HG02763 (cell line): ENCODE measurements at regions not wholly inside any gene's neighbourhood (a gene's known extent, or its start where the extent isn't known, plus 50 kb on each side); places are given as distances from the start of the nearest gene placed in this dataset.
"Not testable (repeated sequence)": the region's sequence is repeated elsewhere in the genome, so short reads cannot be mapped to it uniquely, and the experiment has no call there.

Source experiments
- ATAC-seq: cut with Tn5 transposase; IDR thresholded peaks from one replicate; pipeline ENCODE4 v1.9.1; 2021; ENCODE audit warnings: mild to moderate bottlenecking, moderate library complexity; ENCODE audit not compliant: unreplicated experiment

GRCh38 chr9:103237571-103238109 lies 242.5 kb downstream of the CYLC2 start:
- not testable (repeated sequence) for ATAC-seq

DNA sequence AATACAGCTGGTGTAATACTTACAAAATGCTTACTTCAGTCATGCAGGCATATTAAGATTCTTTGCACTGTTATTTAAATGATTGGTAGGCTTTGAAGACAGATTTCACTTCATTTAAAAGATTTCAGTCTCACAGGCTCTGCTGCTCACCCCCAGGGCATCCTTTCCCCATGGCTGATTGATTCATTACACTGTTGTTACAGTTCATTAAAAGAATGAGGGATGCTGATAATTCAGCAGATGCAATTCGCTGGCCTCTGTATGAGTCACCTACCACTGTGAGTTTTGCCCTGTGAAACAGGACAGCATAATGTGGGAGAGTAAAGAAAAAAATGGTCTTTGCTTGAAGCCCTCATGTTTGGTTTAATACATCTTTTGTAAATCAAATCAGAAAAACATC lies 246.9 kb downstream of the CYLC2 start:
- ATAC-seq = no peak

GRCh38 chr9:103242486-103242885 lies 247.4 kb downstream of the CYLC2 start:
- no peak for ATAC-seq

- no peak for ATAC-seq
Measured at GRCh38 chr9:103243553-103243952, 248.4 kb downstream of the CYLC2 start.

DNA sequence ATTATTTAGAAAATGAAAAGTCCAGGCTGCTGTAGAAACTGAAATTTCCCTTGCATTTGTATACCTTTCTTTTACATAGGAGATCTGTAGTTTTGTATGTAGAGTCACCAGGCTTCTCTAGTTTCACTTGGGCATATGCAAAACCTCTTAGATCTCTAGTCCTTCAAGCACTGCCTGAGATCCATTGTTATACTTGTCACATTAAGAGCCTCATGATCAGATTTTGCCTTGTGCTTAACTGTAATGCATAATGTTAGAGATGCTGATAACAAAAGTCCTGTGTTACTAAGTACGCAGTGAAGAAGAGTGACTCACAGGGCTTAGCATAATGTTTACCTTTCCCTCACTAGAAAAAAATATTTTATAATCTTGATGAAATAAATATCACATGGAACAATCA lies 250.2 kb downstream of the CYLC2 start:
- ATAC-seq = no peak

DNA sequence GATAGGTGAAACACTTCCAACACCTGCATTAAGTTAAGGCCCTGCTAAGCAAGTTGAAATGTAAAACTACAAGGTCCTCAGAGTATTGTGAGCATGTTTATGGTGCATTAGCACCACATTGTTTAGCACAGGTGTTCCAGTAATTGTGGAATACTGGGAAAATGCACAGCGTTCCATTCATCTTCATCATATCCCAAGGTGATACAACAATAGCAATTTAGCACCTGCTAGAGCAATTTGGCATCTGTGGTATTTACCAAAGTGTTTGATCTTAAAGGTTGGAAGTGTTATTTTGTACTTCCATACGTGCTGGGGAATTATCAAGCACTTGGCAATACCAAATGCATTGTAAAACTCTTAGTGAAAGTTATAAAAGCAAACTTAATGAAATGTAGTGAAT lies 266.8 kb downstream of the CYLC2 start:
- no peak for ATAC-seq

GRCh38 chr9:103266064-103266463 lies 270.9 kb downstream of the CYLC2 start:
- no peak for ATAC-seq

DNA sequence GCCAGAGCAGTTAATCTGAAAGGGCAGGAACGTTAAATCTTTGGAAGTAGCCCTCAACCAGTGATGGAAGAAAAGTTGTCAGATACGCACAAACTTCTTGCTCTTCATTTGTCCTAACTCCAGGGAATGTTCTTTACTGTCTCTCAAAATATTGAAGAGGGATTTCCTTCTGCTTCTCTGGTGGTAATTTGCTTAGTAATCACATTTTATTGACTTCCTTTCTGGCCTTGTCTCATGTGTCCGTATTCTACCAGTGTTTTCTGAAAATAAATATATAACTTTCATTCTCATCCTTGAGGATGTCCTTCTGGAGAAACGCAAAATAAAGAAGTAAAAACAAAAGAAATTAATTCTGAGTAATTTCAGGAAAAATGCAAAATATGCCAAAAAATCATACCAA lies 282.1 kb downstream of the CYLC2 start:
- no peak for ATAC-seq

GRCh38 chr9:103281126-103281525 lies 286.0 kb downstream of the CYLC2 start:
- no peak for ATAC-seq

DNA sequence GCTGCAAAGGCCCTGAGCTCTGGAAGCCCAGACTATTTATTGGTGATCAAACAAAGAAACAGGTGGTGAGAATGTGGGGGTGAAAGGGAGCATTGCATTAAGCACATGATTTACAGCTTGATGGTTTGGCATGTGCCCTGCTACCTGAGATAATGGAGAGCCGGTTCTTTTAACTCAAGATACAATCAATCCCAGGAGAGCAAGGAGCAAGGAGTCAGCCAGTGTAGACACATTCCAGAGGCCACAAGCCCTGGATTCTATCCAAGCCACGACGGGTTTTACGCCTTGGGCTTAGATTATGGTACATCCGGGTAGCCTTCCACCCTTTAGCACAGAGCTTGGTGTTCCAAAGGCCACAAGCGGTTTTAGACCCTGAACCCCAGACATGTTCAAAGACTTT lies 292.2 kb downstream of the CYLC2 start:
- ATAC-seq = no peak

DNA sequence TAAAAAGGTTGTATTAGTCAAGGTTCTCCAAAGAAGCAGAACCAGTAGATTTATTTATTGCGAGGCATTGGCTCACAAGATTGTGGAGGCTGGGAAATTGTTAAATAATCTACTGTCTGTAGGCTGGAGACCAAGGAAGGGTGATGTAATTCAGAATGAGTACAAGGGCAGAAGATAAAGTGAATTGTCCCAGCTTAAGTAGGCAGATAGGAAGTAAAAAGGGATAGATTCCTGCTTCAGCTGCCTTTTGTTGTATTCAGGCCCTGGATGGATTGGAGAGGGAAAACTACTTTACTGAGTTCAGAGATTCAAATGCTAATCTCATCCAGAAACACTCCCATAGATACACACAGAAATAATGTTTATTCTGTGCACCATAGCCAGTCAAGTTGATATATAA lies 301.1 kb downstream of the CYLC2 start:
- ATAC-seq = no peak

DNA sequence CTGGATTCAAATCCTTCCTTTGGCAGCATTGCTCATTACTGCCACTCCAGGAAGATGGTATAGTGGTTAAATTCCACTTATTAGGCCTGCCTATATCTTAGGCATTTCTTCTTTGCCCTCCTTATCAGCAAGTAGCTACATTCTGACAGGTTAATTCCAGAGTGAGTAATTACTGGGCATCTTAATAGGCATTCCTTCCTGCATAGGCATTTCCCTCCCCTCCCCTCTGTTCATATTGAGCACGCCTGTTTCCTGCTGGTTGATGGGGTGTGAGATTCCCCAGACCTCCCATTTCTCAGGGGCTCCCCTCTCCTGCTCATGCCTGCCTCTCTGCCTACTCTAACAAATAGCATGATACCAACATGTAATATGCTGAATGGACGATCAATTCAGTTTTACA lies 305.9 kb downstream of the CYLC2 start:
- no peak for ATAC-seq

GRCh38 chr9:103304797-103305196 lies 309.7 kb downstream of the CYLC2 start:
- ATAC-seq = no peak

GRCh38 chr9:103319979-103320378 lies 324.8 kb downstream of the CYLC2 start:
- no peak for ATAC-seq

DNA sequence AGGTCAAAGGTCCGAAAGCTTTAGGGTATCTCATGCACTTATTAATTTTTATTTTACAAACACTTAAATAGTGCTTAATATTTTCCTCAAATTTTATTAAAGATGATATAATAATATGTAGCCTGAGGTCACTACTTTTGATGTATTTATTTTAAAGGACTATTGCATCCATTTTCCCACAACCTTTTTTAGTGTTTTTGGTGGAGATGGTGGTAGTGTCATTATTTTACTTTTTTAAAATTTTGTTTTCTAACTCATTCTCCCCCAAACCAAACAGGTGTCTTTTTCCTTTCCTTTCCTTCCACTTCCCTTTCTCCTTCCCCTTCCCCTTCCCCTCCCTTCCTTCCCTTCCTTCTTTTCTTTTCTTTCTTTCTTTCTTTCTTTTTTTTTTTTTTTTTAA lies 328.6 kb downstream of the CYLC2 start:
- no peak for ATAC-seq

- ATAC-seq = no peak
Measured at GRCh38 chr9:103335461-103335860, 340.3 kb downstream of the CYLC2 start.

DNA sequence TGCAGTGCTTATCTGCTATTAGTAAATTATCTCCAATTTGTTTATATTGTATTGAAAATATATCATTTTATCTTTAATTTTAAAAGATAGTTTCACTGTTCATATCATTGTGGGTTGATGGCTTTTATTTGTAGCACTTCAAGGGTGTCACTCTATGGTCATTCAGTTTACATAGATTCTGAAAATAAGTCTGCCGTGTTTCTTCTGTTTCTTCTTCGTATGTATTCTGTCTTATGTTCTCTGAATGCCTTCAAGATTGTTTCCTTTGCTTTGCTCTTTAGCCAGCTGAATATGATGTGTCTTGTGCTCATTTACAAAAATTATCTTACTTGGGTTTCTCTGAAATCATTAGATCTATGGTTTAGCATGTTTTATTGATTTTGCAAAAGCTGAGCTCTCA lies 359.9 kb downstream of the CYLC2 start:
- no peak for ATAC-seq

DNA sequence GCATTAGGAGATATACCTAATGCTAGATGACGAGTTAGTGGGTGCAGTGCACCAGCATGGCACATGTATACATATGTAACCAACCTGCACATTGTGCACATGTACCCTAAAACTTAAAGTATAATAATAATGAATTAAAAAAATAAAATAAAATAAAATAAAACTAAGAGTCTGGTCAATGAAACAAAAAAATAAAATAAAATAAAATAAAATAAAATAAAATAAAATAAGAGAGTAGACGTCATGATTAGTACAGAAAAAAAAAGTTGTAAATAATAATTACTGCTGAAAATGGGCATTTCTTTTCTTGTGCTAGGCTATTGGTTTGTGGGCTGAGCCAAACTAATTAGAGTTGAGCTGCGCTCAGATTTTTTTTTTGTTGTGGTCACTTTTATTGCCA lies 362.8 kb downstream of the CYLC2 start:
- ATAC-seq = not testable (repeated sequence)

- ATAC-seq = no peak
Measured at GRCh38 chr9:103361906-103362305, 366.8 kb downstream of the CYLC2 start.

DNA sequence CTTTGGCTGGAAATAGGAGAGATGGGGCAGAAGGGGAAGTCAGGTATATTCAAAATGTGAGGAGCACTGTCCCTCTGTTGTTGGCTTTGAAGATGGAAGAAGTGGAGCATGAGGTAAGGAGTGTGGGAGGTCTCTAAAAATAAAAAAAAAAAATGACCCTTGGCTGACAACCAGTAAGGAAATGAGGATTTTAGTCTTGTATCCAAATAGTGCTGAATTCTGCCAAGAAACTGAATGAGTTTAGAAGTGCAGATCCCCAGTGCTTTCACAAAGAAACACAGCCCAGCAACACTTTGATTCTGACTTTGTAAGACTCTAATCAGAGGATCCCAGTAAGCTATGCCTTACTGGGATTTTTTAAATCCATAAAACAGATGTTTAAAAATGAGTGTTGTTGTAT lies 367.9 kb downstream of the CYLC2 start:
- ATAC-seq = no peak

- no peak for ATAC-seq
Measured at GRCh38 chr9:103364753-103365152, 369.6 kb downstream of the CYLC2 start.

DNA sequence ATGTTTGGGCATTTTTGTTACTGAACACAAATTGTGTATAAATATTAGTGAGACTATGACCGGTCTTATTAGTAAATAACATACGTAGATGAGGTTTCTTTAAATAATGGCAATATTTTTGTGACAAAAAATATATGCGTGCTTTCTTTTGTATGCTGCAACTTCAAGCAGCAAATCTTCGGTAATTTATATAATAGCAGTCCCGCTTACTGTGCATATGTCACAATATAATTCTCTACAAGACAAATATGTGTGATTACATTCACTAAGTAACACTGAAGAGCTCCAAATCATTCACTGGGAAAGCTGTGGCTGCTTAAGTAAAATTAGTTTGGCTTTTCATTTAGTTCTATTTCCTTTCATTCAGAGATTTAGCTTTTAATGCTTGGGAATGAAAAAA lies 376.0 kb downstream of the CYLC2 start:
- ATAC-seq = no peak

DNA sequence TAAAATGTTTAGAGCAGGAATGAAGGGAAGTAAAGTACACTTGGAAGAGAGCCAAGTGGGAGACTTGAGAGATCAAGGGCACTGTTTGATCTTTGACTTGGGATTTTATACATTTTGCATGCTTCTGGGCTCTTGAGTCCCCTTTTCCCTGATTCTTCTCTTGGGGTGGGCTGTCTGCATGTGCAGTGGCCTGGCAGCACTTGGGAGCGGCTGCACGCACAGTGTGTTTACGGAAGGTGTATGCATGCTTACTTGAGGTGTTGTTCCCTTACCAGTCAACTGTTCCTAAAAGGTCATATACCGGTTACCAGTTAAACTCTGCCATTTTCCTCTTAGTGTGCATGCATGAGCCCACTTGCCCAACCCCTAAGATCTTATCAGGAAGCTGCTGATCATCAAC lies 377.7 kb downstream of the CYLC2 start:
- no peak for ATAC-seq

- ATAC-seq = no peak
Measured at GRCh38 chr9:103377667-103378066, 382.5 kb downstream of the CYLC2 start.
